ENCODE measurements at regions not wholly inside any gene's neighbourhood (a gene's known extent, or its start where the extent isn't known, plus 50 kb on each side); places are given as distances from the start of the nearest gene placed in this dataset.

GRCh38 chr1:90486134-90486824 is 230.8 kb downstream of the BARHL2 start:
- DNase-seq (ENCODE audit: insufficient read length, low spot score) (no peak), FAIRE-seq (no peak)
- TF ChIP-seq POLR2AphosphoS5 (IDR thresholded peaks at IDR 0.05; ENCODE audit: low read depth, low read length) (no peak), SPI1 (IDR thresholded peaks at IDR 0.05; ENCODE audit: low read depth, low read length) (no peak), POU2F2 (IDR thresholded peaks at IDR 0.05; ENCODE audit: low read depth, low read length) (no peak), TAF1 (IDR thresholded peaks at IDR 0.05; ENCODE audit: low read depth, low read length) (no peak), PAX5 (IDR thresholded peaks at IDR 0.05; ENCODE audit: insufficient read depth, low read length, severe bottlenecking) (no peak), POLR2A (IDR thresholded peaks at IDR 0.05; ENCODE audit: low read depth, low read length) (no peak)

DNA sequence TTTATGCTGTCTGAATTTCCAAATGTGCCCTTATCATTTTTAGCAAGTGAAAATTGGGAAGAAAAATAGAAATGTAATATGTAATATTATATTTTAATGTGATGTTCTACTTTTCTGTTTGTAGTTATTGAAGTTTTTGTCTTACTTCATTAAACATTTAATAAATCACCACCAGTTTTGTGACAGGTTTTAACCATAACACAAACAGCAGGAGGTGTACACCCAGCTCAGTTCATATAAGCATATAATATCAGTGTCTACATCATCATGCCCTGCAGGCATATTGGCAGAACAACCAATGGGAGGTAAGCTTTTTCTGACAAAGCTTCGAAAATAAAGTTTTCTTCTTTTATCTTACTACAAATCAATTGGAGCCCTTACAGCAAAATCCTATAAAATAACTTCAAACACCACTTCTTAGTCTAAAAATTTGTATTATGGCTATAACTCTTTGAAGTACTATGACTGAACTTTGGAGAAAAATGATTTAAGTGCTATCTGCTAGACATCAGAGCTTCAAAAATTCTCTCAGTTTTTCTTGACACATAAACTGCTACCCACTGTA is 236.7 kb downstream of the BARHL2 start:
- no peak for DNase-seq (ENCODE audit: insufficient read length, low spot score)
- no peak for FAIRE-seq
- TF ChIP-seq POU2F2 (IDR thresholded peaks at IDR 0.05; ENCODE audit: low read depth, low read length) (no peak), POLR2AphosphoS5 (IDR thresholded peaks at IDR 0.05; ENCODE audit: low read depth, low read length) (no peak), SPI1 (IDR thresholded peaks at IDR 0.05; ENCODE audit: low read depth, low read length) (no peak), POLR2A (IDR thresholded peaks at IDR 0.05; ENCODE audit: low read depth, low read length) (no peak), PAX5 (IDR thresholded peaks at IDR 0.05; ENCODE audit: insufficient read depth, low read length, severe bottlenecking) (no peak), TAF1 (IDR thresholded peaks at IDR 0.05; ENCODE audit: low read depth, low read length) (no peak)

GRCh38 chr1:90476994-90477393 is 240.1 kb downstream of the BARHL2 start:
- no peak for DNase-seq (ENCODE audit: insufficient read length, low spot score)
- FAIRE-seq, result no peak
- TF ChIP-seq SPI1 (IDR thresholded peaks at IDR 0.05; ENCODE audit: low read depth, low read length), result no peak
- TF ChIP-seq TAF1 (IDR thresholded peaks at IDR 0.05; ENCODE audit: low read depth, low read length), result no peak
- TF ChIP-seq POLR2AphosphoS5 (IDR thresholded peaks at IDR 0.05; ENCODE audit: low read depth, low read length), result no peak
- no peak for TF ChIP-seq PAX5 (IDR thresholded peaks at IDR 0.05; ENCODE audit: insufficient read depth, low read length, severe bottlenecking)
- no peak for TF ChIP-seq POLR2A (IDR thresholded peaks at IDR 0.05; ENCODE audit: low read depth, low read length)
- no peak for TF ChIP-seq POU2F2 (IDR thresholded peaks at IDR 0.05; ENCODE audit: low read depth, low read length)

DNA sequence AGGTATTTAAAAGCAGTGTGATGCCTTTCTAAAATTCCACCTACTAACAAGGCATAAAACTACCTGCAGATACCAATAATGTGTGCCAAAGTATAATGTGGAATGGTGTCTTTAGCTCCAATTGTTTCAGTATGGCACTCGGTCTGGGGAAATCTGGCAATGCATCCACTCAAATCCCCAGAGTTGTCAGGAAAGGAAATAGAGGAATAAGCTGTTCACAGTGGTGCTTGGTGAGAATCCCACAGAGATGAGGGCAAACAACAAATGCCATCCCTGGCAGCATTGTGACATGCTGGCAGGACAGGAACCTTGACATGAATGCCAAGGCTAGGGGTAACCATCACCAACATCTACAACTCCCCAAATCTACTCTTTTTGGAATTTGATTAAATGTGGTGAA is 240.7 kb downstream of the BARHL2 start:
- FAIRE-seq (no peak), DNase-seq (ENCODE audit: insufficient read length, low spot score) (no peak)
- TF ChIP-seq SPI1 (IDR thresholded peaks at IDR 0.05; ENCODE audit: low read depth, low read length) (no peak), POLR2AphosphoS5 (IDR thresholded peaks at IDR 0.05; ENCODE audit: low read depth, low read length) (no peak), PAX5 (IDR thresholded peaks at IDR 0.05; ENCODE audit: insufficient read depth, low read length, severe bottlenecking) (no peak), POU2F2 (IDR thresholded peaks at IDR 0.05; ENCODE audit: low read depth, low read length) (no peak), POLR2A (IDR thresholded peaks at IDR 0.05; ENCODE audit: low read depth, low read length) (no peak), TAF1 (IDR thresholded peaks at IDR 0.05; ENCODE audit: low read depth, low read length) (no peak)

DNA sequence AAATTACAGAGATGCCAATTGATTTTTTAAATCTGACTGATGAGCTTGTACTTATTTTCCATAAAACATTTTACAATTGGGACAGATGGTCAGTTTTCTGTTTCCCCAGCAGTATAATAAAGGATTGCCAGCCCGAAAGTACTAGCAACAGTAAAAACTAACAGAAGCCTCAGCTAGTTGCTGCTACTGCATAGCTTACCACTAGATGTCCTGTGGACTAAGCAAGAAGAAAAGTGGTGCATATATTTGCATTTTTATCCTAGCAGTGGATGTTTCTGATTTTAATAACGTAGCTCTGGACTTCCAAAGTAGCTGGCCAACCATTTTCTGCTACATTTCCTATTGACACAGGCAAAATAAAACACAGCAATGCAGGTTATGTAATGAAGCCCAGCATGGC is 241.5 kb downstream of the BARHL2 start:
- FAIRE-seq, result no peak
- no peak for DNase-seq (ENCODE audit: insufficient read length, low spot score)
- no peak for TF ChIP-seq PAX5 (IDR thresholded peaks at IDR 0.05; ENCODE audit: insufficient read depth, low read length, severe bottlenecking)
- no peak for TF ChIP-seq POU2F2 (IDR thresholded peaks at IDR 0.05; ENCODE audit: low read depth, low read length)
- no peak for TF ChIP-seq SPI1 (IDR thresholded peaks at IDR 0.05; ENCODE audit: low read depth, low read length)
- no peak for TF ChIP-seq POLR2AphosphoS5 (IDR thresholded peaks at IDR 0.05; ENCODE audit: low read depth, low read length)

DNA sequence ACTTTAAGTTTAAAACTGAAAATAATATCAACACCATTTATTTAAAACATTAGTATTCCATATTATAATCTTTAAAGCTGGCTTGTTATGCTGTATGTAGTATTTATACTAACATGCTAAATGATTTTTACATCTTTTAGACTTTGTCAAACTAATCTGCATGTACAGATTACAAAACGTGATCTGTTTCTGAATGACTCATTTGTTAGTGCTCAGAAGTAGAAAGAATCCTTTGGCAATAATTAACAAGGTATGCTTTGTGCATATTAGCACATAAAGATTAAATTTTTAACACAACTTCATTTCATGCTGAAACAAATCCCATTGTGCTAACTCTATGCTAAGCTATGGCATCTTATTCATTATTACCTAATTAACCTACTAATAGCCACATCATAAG is 242.4 kb downstream of the BARHL2 start:
- TF ChIP-seq POLR2A (IDR thresholded peaks at IDR 0.05; ENCODE audit: low read depth, low read length) (no peak), POLR2AphosphoS5 (IDR thresholded peaks at IDR 0.05; ENCODE audit: low read depth, low read length) (no peak), SPI1 (IDR thresholded peaks at IDR 0.05; ENCODE audit: low read depth, low read length) (no peak), PAX5 (IDR thresholded peaks at IDR 0.05; ENCODE audit: insufficient read depth, low read length, severe bottlenecking) (no peak), TAF1 (IDR thresholded peaks at IDR 0.05; ENCODE audit: low read depth, low read length) (no peak), POU2F2 (IDR thresholded peaks at IDR 0.05; ENCODE audit: low read depth, low read length) (no peak)
- no peak for FAIRE-seq
- no peak for DNase-seq (ENCODE audit: insufficient read length, low spot score)

GRCh38 chr1:90474158-90474557 is 242.9 kb downstream of the BARHL2 start:
- TF ChIP-seq POLR2A (IDR thresholded peaks at IDR 0.05; ENCODE audit: low read depth, low read length), result no peak
- TF ChIP-seq POLR2AphosphoS5 (IDR thresholded peaks at IDR 0.05; ENCODE audit: low read depth, low read length), result no peak
- no peak for TF ChIP-seq POU2F2 (IDR thresholded peaks at IDR 0.05; ENCODE audit: low read depth, low read length)
- TF ChIP-seq SPI1 (IDR thresholded peaks at IDR 0.05; ENCODE audit: low read depth, low read length), result no peak
- no peak for TF ChIP-seq PAX5 (IDR thresholded peaks at IDR 0.05; ENCODE audit: insufficient read depth, low read length, severe bottlenecking)
- TF ChIP-seq TAF1 (IDR thresholded peaks at IDR 0.05; ENCODE audit: low read depth, low read length), result no peak
- DNase-seq (ENCODE audit: insufficient read length, low spot score) (no peak), FAIRE-seq (no peak)

DNA sequence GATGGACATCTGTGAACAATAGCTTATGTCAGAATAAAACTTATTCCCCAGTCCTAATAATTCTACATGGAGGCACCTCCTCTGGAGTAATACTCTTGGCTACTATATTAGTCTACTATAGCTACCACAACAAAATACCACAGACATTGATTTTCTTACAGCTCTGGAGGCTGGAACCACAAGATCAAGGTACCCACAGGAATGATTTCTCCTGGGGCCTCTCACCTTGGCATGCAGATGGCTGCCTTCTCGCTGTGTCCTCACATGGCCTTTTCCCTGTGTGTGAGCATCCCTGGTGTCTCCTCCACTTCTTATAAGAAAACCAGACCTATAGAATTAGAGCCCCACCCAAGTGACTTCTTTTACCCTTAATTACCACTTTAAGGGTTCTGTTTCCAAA is 244.3 kb downstream of the BARHL2 start:
- FAIRE-seq (no peak), DNase-seq (ENCODE audit: insufficient read length, low spot score) (no peak)
- no peak for TF ChIP-seq TAF1 (IDR thresholded peaks at IDR 0.05; ENCODE audit: low read depth, low read length)
- no peak for TF ChIP-seq POLR2A (IDR thresholded peaks at IDR 0.05; ENCODE audit: low read depth, low read length)
- TF ChIP-seq SPI1 (IDR thresholded peaks at IDR 0.05; ENCODE audit: low read depth, low read length), result no peak
- TF ChIP-seq POU2F2 (IDR thresholded peaks at IDR 0.05; ENCODE audit: low read depth, low read length), result no peak
- TF ChIP-seq POLR2AphosphoS5 (IDR thresholded peaks at IDR 0.05; ENCODE audit: low read depth, low read length), result no peak
- no peak for TF ChIP-seq PAX5 (IDR thresholded peaks at IDR 0.05; ENCODE audit: insufficient read depth, low read length, severe bottlenecking)

DNA sequence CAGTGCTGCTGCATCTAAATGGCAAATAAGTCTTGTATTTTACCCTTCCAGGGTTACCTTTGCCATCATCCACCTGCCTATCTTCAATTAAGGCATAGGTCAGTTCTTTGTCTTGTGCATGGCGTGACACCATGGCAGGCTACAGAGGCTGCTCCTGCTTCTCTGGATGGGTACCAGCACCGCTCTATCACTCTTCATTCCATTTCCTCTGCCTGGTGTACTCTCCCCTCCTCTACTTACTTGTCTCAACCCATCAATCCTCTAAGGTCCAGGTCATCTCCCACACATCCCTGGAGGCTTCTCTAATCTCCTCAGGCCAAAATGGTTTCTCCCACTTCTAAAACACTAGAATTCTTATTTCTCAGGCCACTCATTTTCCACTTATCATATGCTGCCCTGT is 257.5 kb downstream of the BARHL2 start:
- TF ChIP-seq POU2F2 (IDR thresholded peaks at IDR 0.05; ENCODE audit: low read depth, low read length) (no peak), POLR2AphosphoS5 (IDR thresholded peaks at IDR 0.05; ENCODE audit: low read depth, low read length) (no peak), SPI1 (IDR thresholded peaks at IDR 0.05; ENCODE audit: low read depth, low read length) (no peak), PAX5 (IDR thresholded peaks at IDR 0.05; ENCODE audit: insufficient read depth, low read length, severe bottlenecking) (no peak), POLR2A (IDR thresholded peaks at IDR 0.05; ENCODE audit: low read depth, low read length) (no peak), TAF1 (IDR thresholded peaks at IDR 0.05; ENCODE audit: low read depth, low read length) (no peak)
- no peak for FAIRE-seq
- DNase-seq (ENCODE audit: insufficient read length, low spot score), result no peak
